GM23338 (cell line): ENCODE measurements at regions not wholly inside any gene's neighbourhood (a gene's known extent, or its start where the extent isn't known, plus 50 kb on each side); places are given as distances from the start of the nearest gene placed in this dataset.

Experiments used
- ATAC-seq: fragments of 200-7000 bp; cut with Tn5 transposase; 3 replicates; pipeline ENCODE4 v1.9.1; 2020
- DNase-seq: peaks from one replicate; pipeline ENCODE4 v3.0.0-alpha.2; 2015; ENCODE audit warnings: low spot score
- H2AFZ ChIP-seq: fragments of 200-600 bp; sonication (generic); 2 replicates; pipeline ENCODE4 v1.8.0; 2016; ENCODE audit warnings: antibody characterized with exemption, mild to moderate bottlenecking, moderate library complexity
- H3F3A ChIP-seq: fragments of 200-600 bp; sonication (generic); replicated peaks from 2 replicates; pipeline ENCODE4 v1.8.0; 2017; ENCODE audit warnings: antibody characterized with exemption, mixed run types, low read depth
- H3K27ac ChIP-seq: fragments of 200-600 bp; sonication (generic); 2 replicates; pipeline ENCODE4 v1.6.1; 2016; ENCODE audit warnings: low read depth
- H3K27me3 ChIP-seq: fragments of 200-600 bp; sonication (generic); 2 replicates; pipeline ENCODE4 v1.8.0; 2016; ENCODE audit warnings: mild to moderate bottlenecking, mixed run types, moderate library complexity; ENCODE audit not compliant: insufficient read depth
- H3K36me3 ChIP-seq: fragments of 200-600 bp; sonication (generic); 2 replicates; pipeline ENCODE4 v1.8.0; 2016; ENCODE audit warnings: mild to moderate bottlenecking; ENCODE audit not compliant: insufficient read depth
- H3K4me1 ChIP-seq: fragments of 200-600 bp; sonication (generic); 2 replicates; pipeline ENCODE4 v1.8.0; 2016; ENCODE audit warnings: mild to moderate bottlenecking, moderate library complexity; ENCODE audit not compliant: insufficient read depth
- H3K4me2 ChIP-seq: fragments of 200-600 bp; sonication (generic); 2 replicates; pipeline ENCODE4 v1.7.1; 2017; ENCODE audit warnings: mixed run types
- H3K4me3 ChIP-seq: fragments of 200-600 bp; sonication (generic); 2 replicates; pipeline ENCODE4 v1.6.1; 2016; ENCODE audit warnings: mixed run types
- H3K79me2 ChIP-seq: fragments of 200-600 bp; sonication (generic); replicated peaks from 2 replicates; pipeline ENCODE4 v1.8.0; 2017; ENCODE audit warnings: mild to moderate bottlenecking; ENCODE audit not compliant: insufficient read depth
- H3K9me2 ChIP-seq: fragments of 200-600 bp; sonication (generic); 2 replicates; pipeline ENCODE4 v1.8.0; 2017; ENCODE audit not compliant: insufficient read depth
- H4K20me1 ChIP-seq: fragments of 200-600 bp; sonication (generic); replicated peaks from 2 replicates; pipeline ENCODE4 v1.8.0; 2017; ENCODE audit warnings: mild to moderate bottlenecking; ENCODE audit not compliant: insufficient read depth
- H3K27ac Mint-ChIP-seq: 2 replicates; pipeline ENCODE4 v1.8.0; 2020; ENCODE audit warnings: inconsistent platforms, mild to moderate bottlenecking, moderate library complexity, mixed read lengths
- H3K27me3 Mint-ChIP-seq: 3 replicates; pipeline ENCODE4 v1.8.0; 2022; ENCODE audit warnings: low read depth, mild to moderate bottlenecking, moderate library complexity, mixed read lengths, inconsistent platforms; ENCODE audit not compliant: insufficient read depth, poor library complexity
- H3K36me3 Mint-ChIP-seq: 3 replicates; pipeline ENCODE4 v1.8.0; 2021; ENCODE audit warnings: low read depth, mild to moderate bottlenecking, inconsistent platforms, moderate library complexity, mixed read lengths
- H3K4me1 Mint-ChIP-seq: 3 replicates; pipeline ENCODE4 v1.8.0; 2020; ENCODE audit warnings: mild to moderate bottlenecking, inconsistent platforms, mixed read lengths
- H3K4me3 Mint-ChIP-seq: 3 replicates; pipeline ENCODE4 v1.8.0; 2021; ENCODE audit warnings: moderate library complexity, mild to moderate bottlenecking, inconsistent platforms, mixed read lengths
- H3K9me3 Mint-ChIP-seq: 3 replicates; pipeline ENCODE4 v1.8.0; 2020; ENCODE audit warnings: moderate library complexity, mild to moderate bottlenecking, inconsistent platforms, mixed read lengths
- EZH2 ChIP-seq: fragments of 200-600 bp; sonication (generic); IDR thresholded peaks from one replicate; pipeline ENCODE4 v1.8.0; 2017; ENCODE audit warnings: antibody characterized with exemption, mild to moderate bottlenecking, low read depth; ENCODE audit not compliant: unreplicated experiment
- EZH2phosphoT487 ChIP-seq: fragments of 200-600 bp; sonication (generic); IDR thresholded peaks from one replicate; pipeline ENCODE4 v1.8.1; 2018; ENCODE audit warnings: antibody characterized with exemption; ENCODE audit not compliant: unreplicated experiment
- JUNB ChIP-seq: IDR thresholded peaks from one replicate; pipeline ENCODE4 v1.6.1; 2016; ENCODE audit warnings: antibody characterized with exemption; ENCODE audit not compliant: unreplicated experiment
- NANOG ChIP-seq: IDR thresholded peaks from 2 replicates; pipeline ENCODE4 v1.6.1; 2016; ENCODE audit warnings: antibody characterized with exemption, borderline replicate concordance
- POLR2AphosphoS5 ChIP-seq: IDR thresholded peaks from 2 replicates; pipeline ENCODE4 v1.6.1; 2016; ENCODE audit warnings: antibody characterized with exemption, low read depth
- REST ChIP-seq: IDR thresholded peaks from one replicate; pipeline ENCODE4 v1.6.1; 2018; ENCODE audit warnings: antibody characterized with exemption; ENCODE audit not compliant: unreplicated experiment
- STAT1 ChIP-seq: IDR thresholded peaks from one replicate; pipeline ENCODE4 v1.6.1; 2016; ENCODE audit warnings: antibody characterized with exemption; ENCODE audit not compliant: unreplicated experiment
- ZNF114 ChIP-seq: fragments of 250-450 bp; sonication (Bioruptor Pico); IDR thresholded peaks from 2 replicates; pipeline ENCODE4 v1.5.0; 2020; ENCODE audit warnings: mild to moderate bottlenecking, moderate library complexity
- ZNF462 ChIP-seq: fragments of 250-450 bp; sonication (Bioruptor Pico); IDR thresholded peaks from 2 replicates; pipeline ENCODE4 v1.5.0; 2020; ENCODE audit warnings: mild to moderate bottlenecking, moderate library complexity
- TF ChIP-seq, protein P1 (sequence below), 2 experiments: fragments of 200-600 bp in 1 of 2; sonication (generic) in 1 of 2; conservative IDR thresholded peaks; 2 replicates each; pipeline versions ENCODE4 v1.5.1 to v1.6.1; 2016 to 2017; ENCODE audit warnings: antibody characterized with exemption in 2 of 2, low read depth in 2 of 2, mild to moderate bottlenecking in 2 of 2, moderate library complexity in 1 of 2

GRCh38 chr13:107743100-107743499 lies 472.2 kb downstream of the LIG4 start (continued):
- no peak for TF ChIP-seq STAT1
- no peak for TF ChIP-seq REST
- no peak for TF ChIP-seq EZH2
- no peak for TF ChIP-seq EZH2phosphoT487

DNA sequence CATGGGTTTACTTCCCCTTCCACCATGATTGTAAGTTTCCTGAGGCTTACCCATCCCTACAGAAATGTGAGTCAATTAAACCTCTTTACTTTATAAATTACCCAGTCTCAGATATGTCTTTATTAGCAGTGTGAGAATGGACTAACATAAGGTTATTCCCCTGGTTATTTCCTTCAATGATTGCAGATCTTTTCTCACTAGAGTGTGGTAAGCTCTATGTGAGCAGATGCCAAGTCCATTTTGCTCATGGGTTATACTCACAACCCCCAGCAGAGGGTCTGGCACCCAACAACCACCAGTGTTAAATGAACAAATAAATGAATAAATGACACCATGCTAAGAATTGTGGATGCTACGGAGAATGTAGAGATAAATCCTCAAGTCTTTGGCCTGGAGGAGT lies 472.8 kb downstream of the LIG4 start:
- Histone ChIP-seq H2AFZ (no peak overlapping the region), H3K27me3 (no peaks in the 10 kb centered on the region), H3K4me1 (peaks cover 6% of the 10 kb centered on the region; the same call in 1 of the 2 replicates), H3K27ac (no peak overlapping the region), H3K36me3 (no peaks in the 10 kb centered on the region), H3F3A (no peaks in the 10 kb centered on the region), H3K4me3 (no peak overlapping the region), H3K4me2 (no peak overlapping the region), H3K79me2 (no peaks in the 10 kb centered on the region; the same call in 1 of the 2 replicates), H3K9me2 (no peaks in the 10 kb centered on the region), H4K20me1 (no peaks in the 10 kb centered on the region; the same call in 1 of the 2 replicates)
- DNase-seq = no peak
- Mint-ChIP-seq H3K27me3 (no peaks in the 10 kb centered on the region), H3K36me3 (no peaks in the 10 kb centered on the region), H3K9me3 (peaks cover 4% of the 10 kb centered on the region; the same call in 1 of the 3 replicates), H3K4me1 (peaks cover 10% of the 10 kb centered on the region), H3K27ac (no peak overlapping the region), H3K4me3 (no peak overlapping the region)
- no peak for TF ChIP-seq ZNF114
- no peak for TF ChIP-seq POLR2AphosphoS5
- TF ChIP-seq, protein P1, sequence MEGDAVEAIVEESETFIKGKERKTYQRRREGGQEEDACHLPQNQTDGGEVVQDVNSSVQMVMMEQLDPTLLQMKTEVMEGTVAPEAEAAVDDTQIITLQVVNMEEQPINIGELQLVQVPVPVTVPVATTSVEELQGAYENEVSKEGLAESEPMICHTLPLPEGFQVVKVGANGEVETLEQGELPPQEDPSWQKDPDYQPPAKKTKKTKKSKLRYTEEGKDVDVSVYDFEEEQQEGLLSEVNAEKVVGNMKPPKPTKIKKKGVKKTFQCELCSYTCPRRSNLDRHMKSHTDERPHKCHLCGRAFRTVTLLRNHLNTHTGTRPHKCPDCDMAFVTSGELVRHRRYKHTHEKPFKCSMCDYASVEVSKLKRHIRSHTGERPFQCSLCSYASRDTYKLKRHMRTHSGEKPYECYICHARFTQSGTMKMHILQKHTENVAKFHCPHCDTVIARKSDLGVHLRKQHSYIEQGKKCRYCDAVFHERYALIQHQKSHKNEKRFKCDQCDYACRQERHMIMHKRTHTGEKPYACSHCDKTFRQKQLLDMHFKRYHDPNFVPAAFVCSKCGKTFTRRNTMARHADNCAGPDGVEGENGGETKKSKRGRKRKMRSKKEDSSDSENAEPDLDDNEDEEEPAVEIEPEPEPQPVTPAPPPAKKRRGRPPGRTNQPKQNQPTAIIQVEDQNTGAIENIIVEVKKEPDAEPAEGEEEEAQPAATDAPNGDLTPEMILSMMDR (conservative IDR thresholded peaks at IDR 0.05; ENCODE audit: low read depth in 2 of 2) = peak in 1 of 2 experiments; percentile 19; a peak in 1 of 4 replicates
- no peak for TF ChIP-seq NANOG
- no peak for TF ChIP-seq JUNB
- TF ChIP-seq ZNF462 (CRISPR knock-in tag) = no peak
- no peak for ATAC-seq
